Caco-2 (cell line): ENCODE measurements at regions not wholly inside any gene's neighbourhood (a gene's known extent, or its start where the extent isn't known, plus 50 kb on each side); places are given as distances from the start of the nearest gene placed in this dataset.

ENCODE experiments used
- BruUV-seq: library from RNA; stranded (reverse); fragments of 400-500 nt; replicated peaks from 2 replicates; lab custom pipeline; 2021; lab: Mats Ljungman, UMichigan
- CTCF ChIA-PET: fragments of 300-600 bp; sonication (Branson Sonifier 250); formaldehyde crosslinking; loops from one replicate; lab custom pipeline; 2022; ENCODE audit warnings: antibody characterized with exemption; lab: Charles Lee
- POLR2A ChIA-PET: fragments of 300-600 bp; sonication (Branson Sonifier 250); formaldehyde crosslinking; loops from one replicate; lab custom pipeline; 2022; ENCODE audit warnings: antibody characterized with exemption; lab: Charles Lee
- DNase-seq, 2 experiments: peaks; one replicate each; pipeline versions ENCODE4 v3.0.0 to v3.0.0-alpha.2; 2020 to 2022
- H3K27me3 ChIP-seq: replicated peaks from 2 replicates; pipeline ENCODE4 v1.6.0; 2011; ENCODE audit warnings: low read length; ENCODE audit not compliant: control insufficient read depth, insufficient read depth
- H3K36me3 ChIP-seq: 2 replicates; pipeline ENCODE4 v1.5.1; 2011; ENCODE audit warnings: low read length; ENCODE audit not compliant: control insufficient read depth, insufficient read depth
- H3K4me1 ChIP-seq: fragments of 250-450 bp; sonication (Bioruptor Pico); 2 replicates; pipeline ENCODE4 v1.5.1; 2020; ENCODE audit warnings: mild to moderate bottlenecking
- H3K4me3 ChIP-seq: 2 replicates; pipeline ENCODE4 v1.5.1; 2011; ENCODE audit warnings: low read depth, mild to moderate bottlenecking, control low read depth, low read length
- H3K9me3 ChIP-seq: fragments of 250-450 bp; sonication (Bioruptor Pico); 2 replicates; pipeline ENCODE4 v1.5.1; 2020; ENCODE audit warnings: mild to moderate bottlenecking, moderate library complexity
- H3K27ac Mint-ChIP-seq: one replicate; pipeline ENCODE4 v1.8.0; 2022; ENCODE audit warnings: mixed read lengths; ENCODE audit not compliant: unreplicated experiment
- H3K27me3 Mint-ChIP-seq: one replicate; pipeline ENCODE4 v1.8.0; 2022; ENCODE audit warnings: mixed read lengths; ENCODE audit not compliant: insufficient read depth, unreplicated experiment
- H3K36me3 Mint-ChIP-seq: one replicate; pipeline ENCODE4 v1.8.0; 2022; ENCODE audit warnings: mild to moderate bottlenecking, mixed read lengths; ENCODE audit not compliant: insufficient read depth, unreplicated experiment
- H3K4me1 Mint-ChIP-seq: one replicate; pipeline ENCODE4 v1.8.0; 2022; ENCODE audit warnings: low read depth, mixed read lengths; ENCODE audit not compliant: unreplicated experiment
- H3K4me3 Mint-ChIP-seq: one replicate; pipeline ENCODE4 v1.8.0; 2022; ENCODE audit warnings: mild to moderate bottlenecking, moderate library complexity, mixed read lengths; ENCODE audit not compliant: unreplicated experiment
- H3K9me3 Mint-ChIP-seq: one replicate; pipeline ENCODE4 v1.8.0; 2022; ENCODE audit warnings: mixed read lengths; ENCODE audit not compliant: unreplicated experiment
- intact Hi-C: fragments of 100-400 bp; cut with micrococcal nuclease; formaldehyde crosslinking; loops from one replicate; pipeline ENCODE4 v1.10.0; 2022; ENCODE audit not compliant: unreplicated experiment
- TF ChIP-seq, protein P1 (sequence below), 2 experiments: fragments of 200-600 bp in 1 of 2; IDR thresholded peaks; 1 replicate in 1 of 2; 2 replicates in 1 of 2; pipeline versions ENCODE4 v1.5.1 to v1.8.0; 2011 to 2022; ENCODE audit warnings: antibody characterized with exemption in 1 of 2, control low read depth in 1 of 2, inconsistent platforms in 1 of 2, low read depth in 1 of 2, low read length in 1 of 2, mild to moderate bottlenecking in 1 of 2, moderate library complexity in 1 of 2; ENCODE audit not compliant: insufficient read depth in 1 of 2, severe bottlenecking in 1 of 2, unreplicated experiment in 1 of 2

DNA sequence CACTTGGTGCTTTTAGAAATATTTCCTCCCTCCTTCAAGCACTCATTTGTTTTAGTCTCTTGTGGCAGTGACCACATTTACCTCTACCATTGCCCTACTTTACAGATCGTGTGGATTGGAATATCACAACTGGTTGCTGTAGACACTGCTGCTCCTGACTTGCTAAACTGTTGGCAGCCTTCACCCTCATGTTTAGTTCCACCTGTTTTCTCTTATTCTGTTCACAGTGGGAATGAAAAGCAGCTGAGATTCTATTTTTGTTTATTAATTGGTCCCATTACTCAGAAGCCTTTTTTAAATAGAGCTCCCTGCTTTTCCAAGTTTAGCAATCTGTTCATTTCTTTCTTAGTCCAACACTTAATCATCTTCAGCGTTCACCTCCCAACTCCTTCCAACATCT is 308.9 kb downstream of the RWDD3 start:
- TF ChIP-seq, protein P1, sequence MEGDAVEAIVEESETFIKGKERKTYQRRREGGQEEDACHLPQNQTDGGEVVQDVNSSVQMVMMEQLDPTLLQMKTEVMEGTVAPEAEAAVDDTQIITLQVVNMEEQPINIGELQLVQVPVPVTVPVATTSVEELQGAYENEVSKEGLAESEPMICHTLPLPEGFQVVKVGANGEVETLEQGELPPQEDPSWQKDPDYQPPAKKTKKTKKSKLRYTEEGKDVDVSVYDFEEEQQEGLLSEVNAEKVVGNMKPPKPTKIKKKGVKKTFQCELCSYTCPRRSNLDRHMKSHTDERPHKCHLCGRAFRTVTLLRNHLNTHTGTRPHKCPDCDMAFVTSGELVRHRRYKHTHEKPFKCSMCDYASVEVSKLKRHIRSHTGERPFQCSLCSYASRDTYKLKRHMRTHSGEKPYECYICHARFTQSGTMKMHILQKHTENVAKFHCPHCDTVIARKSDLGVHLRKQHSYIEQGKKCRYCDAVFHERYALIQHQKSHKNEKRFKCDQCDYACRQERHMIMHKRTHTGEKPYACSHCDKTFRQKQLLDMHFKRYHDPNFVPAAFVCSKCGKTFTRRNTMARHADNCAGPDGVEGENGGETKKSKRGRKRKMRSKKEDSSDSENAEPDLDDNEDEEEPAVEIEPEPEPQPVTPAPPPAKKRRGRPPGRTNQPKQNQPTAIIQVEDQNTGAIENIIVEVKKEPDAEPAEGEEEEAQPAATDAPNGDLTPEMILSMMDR (IDR thresholded peaks at IDR 0.05; ENCODE audit: insufficient read depth in 1 of 2, low read depth in 1 of 2, low read length in 1 of 2, severe bottlenecking in 1 of 2, unreplicated experiment in 1 of 2): no peak
- Mint-ChIP-seq H3K4me3 (no peak overlapping the region), H3K36me3 (no peaks in the 10 kb centered on the region), H3K27ac (no peak overlapping the region), H3K27me3 (peaks cover 5% of the 10 kb centered on the region), H3K9me3 (no peaks in the 10 kb centered on the region), H3K4me1 (no peaks in the 10 kb centered on the region)
- DNase-seq: no peak
- Histone ChIP-seq H3K4me1 (no peaks in the 10 kb centered on the region), H3K27me3 (no peaks in the 10 kb centered on the region), H3K36me3 (no peaks in the 10 kb centered on the region), H3K9me3 (no peaks in the 10 kb centered on the region), H3K4me3 (no peak overlapping the region)
- BruUV-seq: no TSS peak
- CTCF ChIA-PET: no interaction called here
- POLR2A ChIA-PET: no interaction called here
- intact Hi-C loops: no loop called here

GRCh38 chr1:95547005-95547404 is 313.0 kb downstream of the RWDD3 start:
- no peaks in the 10 kb centered on the region for H3K9me3 Mint-ChIP-seq
- H3K27me3 Mint-ChIP-seq: peaks cover 14% of the 10 kb centered on the region
- H3K4me1 Mint-ChIP-seq: peaks cover 7% of the 10 kb centered on the region
- Histone ChIP-seq H3K4me3 (no peak overlapping the region), H3K4me1 (no peaks in the 10 kb centered on the region), H3K9me3 (no peaks in the 10 kb centered on the region), H3K36me3 (no peaks in the 10 kb centered on the region), H3K27me3 (no peaks in the 10 kb centered on the region)
- TF ChIP-seq, protein P1 (IDR thresholded peaks at IDR 0.05; ENCODE audit: insufficient read depth in 1 of 2, low read depth in 1 of 2, low read length in 1 of 2, severe bottlenecking in 1 of 2, unreplicated experiment in 1 of 2): no peak
- H3K27ac Mint-ChIP-seq: no peak overlapping the region
- intact Hi-C loops: no loop called here
- H3K4me3 Mint-ChIP-seq: no peak overlapping the region
- no TSS peak for BruUV-seq
- POLR2A ChIA-PET: no interaction called here
- no peaks in the 10 kb centered on the region for H3K36me3 Mint-ChIP-seq
- DNase-seq: no peak
- CTCF ChIA-PET: no interaction called here

- no TSS peak for BruUV-seq
- Mint-ChIP-seq H3K9me3 (no peaks in the 10 kb centered on the region), H3K27me3 (peaks cover 14% of the 10 kb centered on the region), H3K4me3 (no peak overlapping the region), H3K27ac (no peak overlapping the region), H3K36me3 (no peaks in the 10 kb centered on the region), H3K4me1 (peaks cover 7% of the 10 kb centered on the region)
- no peaks in the 10 kb centered on the region for H3K4me1 ChIP-seq
- intact Hi-C loops: no loop called here
- H3K27me3 ChIP-seq: no peaks in the 10 kb centered on the region
- H3K36me3 ChIP-seq: no peaks in the 10 kb centered on the region
- POLR2A ChIA-PET: no interaction called here
- TF ChIP-seq, protein P1 (IDR thresholded peaks at IDR 0.05; ENCODE audit: insufficient read depth in 1 of 2, low read depth in 1 of 2, low read length in 1 of 2, severe bottlenecking in 1 of 2, unreplicated experiment in 1 of 2): no peak
- no peak overlapping the region for H3K4me3 ChIP-seq
- no peaks in the 10 kb centered on the region for H3K9me3 ChIP-seq
- no peak for DNase-seq
- CTCF ChIA-PET: no interaction called here
These were observed 314.2 kb downstream of the RWDD3 start for GRCh38 chr1:95548211-95548610.
